ENCODE measurements at regions not wholly inside any gene's neighbourhood (a gene's known extent, or its start where the extent isn't known, plus 50 kb on each side); places are given as distances from the start of the nearest gene placed in this dataset.

DNA sequence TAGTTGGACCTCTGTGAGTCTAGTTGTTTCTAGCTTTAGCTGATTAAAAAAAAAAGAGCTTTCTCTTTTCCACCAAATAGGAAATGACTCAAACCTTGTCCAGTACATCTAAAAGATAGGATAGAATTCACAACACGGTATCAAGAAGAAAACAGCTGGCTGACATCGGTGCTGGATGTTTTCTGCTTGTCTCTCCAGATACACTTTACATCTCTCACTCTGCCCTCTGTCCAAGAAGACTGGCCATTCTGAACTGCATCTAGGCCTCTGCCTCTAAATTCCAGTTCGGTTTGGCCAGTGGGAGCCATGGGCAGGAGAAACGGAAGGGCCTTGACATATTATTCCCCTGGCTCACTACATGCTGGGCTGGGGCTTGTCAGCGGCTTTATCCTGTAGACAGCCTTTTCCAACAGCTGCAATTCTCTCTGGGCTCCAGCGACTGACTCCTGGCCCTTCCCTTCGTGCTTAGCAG lies 57.3 kb upstream of the SHISA3 start:
- Mint-ChIP-seq H3K4me3 (no peak overlapping the region), H3K27ac (no peak overlapping the region), H3K4me1 (peaks cover 43% of the 10 kb centered on the region), H3K36me3 (no peaks in the 10 kb centered on the region), H3K27me3 (ENCODE audit: low read depth) (no peaks in the 10 kb centered on the region; the same call in 1 of the 2 replicates), H3K9me3 (no peaks in the 10 kb centered on the region)
- ATAC-seq, result peak; percentile 86
- POLR2A ChIA-PET, result interaction anchor here (1.0 kb wide), 1 partner anchor 88 kb away, joined by 4 read pairs; no protein-coding TSS in a partner anchor
- CTCF ChIA-PET, result interaction anchor here (1.0 to 1.6 kb wide), 4 partner anchors 9 to 180 kb away, joined by 3 to 6 read pairs (median 4); no protein-coding TSS in a partner anchor
- TF ChIP-seq NR1H2 (CRISPR knock-in tag; IDR thresholded peaks at IDR 0.05) (no peak), ETV6 (CRISPR knock-in tag; IDR thresholded peaks at IDR 0.05) (no peak)
- DNase-seq (ENCODE audit: low spot score), result peak; percentile 24

DNA sequence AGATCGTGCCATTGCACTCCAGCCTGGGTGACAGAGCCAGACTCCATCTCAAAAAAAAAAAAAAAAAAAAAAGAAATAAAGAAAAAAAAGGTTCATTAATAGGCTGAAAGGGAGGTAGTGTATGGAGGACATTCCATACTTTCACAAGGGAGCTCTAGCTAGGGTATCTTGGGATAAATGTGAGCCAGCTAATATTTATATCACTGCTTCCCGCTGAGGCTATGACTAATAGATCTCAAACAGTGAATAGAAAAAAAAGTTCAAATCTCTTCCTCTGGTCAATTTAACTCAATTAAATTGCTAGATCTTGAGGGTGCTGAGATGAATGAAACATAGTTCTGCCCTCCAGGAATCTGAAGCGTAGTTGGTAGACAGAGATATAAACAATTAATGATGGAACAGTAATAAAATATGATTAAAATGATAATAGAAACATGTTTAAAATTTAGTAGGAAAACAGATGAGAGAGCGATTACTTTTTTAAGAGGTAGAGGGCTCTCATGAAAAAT lies 55.7 kb upstream of the SHISA3 start:
- Mint-ChIP-seq H3K4me1 (peaks cover 51% of the 10 kb centered on the region), H3K36me3 (no peaks in the 10 kb centered on the region), H3K9me3 (no peaks in the 10 kb centered on the region), H3K27me3 (ENCODE audit: low read depth) (no peaks in the 10 kb centered on the region; the same call in 1 of the 2 replicates), H3K27ac (no peak overlapping the region), H3K4me3 (no peak overlapping the region)
- ChIA-PET CTCF (interaction anchor here (0.6 to 1.1 kb wide), 4 partner anchors 62 to 527 kb away, joined by 3 read pairs; no protein-coding TSS in a partner anchor), POLR2A (no interaction called here)
- DNase-seq (ENCODE audit: low spot score), result no peak
- no peak for ATAC-seq
- TF ChIP-seq CTCF (IDR thresholded peaks at IDR 0.05) (no peak), NFYB (CRISPR knock-in tag; conservative IDR thresholded peaks at IDR 0.05; ENCODE audit: low read depth) (no peak), FOXP1 (CRISPR knock-in tag; IDR thresholded peaks at IDR 0.05; ENCODE audit: borderline replicate concordance) (no peak), PRDM15 (CRISPR knock-in tag; IDR thresholded peaks at IDR 0.05) (no peak), ATF6 (CRISPR knock-in tag; IDR thresholded peaks at IDR 0.05) (no peak), TEAD4 (CRISPR knock-in tag; IDR thresholded peaks at IDR 0.05) (no peak), ZNF317 (CRISPR knock-in tag; IDR thresholded peaks at IDR 0.05; ENCODE audit: borderline replicate concordance, low read depth) (no peak), ZNF671 (CRISPR knock-in tag; IDR thresholded peaks at IDR 0.05) (no peak), ETV6 (CRISPR knock-in tag; IDR thresholded peaks at IDR 0.05) (no peak), IRF2 (CRISPR knock-in tag; IDR thresholded peaks at IDR 0.05; ENCODE audit: borderline replicate concordance, low read depth) (no peak), JAZF1 (CRISPR knock-in tag; IDR thresholded peaks at IDR 0.05) (no peak), ZMAT4 (CRISPR knock-in tag; IDR thresholded peaks at IDR 0.05) (no peak), JUN (CRISPR knock-in tag; IDR thresholded peaks at IDR 0.05) (no peak), GABPB1 (CRISPR knock-in tag; IDR thresholded peaks at IDR 0.05) (no peak)
- TF ChIP-seq, protein P1, sequence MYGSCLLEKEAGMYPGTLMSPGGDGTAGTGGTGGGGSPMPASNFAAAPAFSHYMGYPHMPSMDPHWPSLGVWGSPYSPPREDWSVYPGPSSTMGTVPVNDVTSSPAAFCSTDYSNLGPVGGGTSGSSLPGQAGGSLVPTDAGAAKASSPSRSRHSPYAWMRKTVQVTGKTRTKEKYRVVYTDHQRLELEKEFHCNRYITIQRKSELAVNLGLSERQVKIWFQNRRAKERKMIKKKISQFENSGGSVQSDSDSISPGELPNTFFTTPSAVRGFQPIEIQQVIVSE (CRISPR knock-in tag; IDR thresholded peaks at IDR 0.05; ENCODE audit: borderline replicate concordance), result no peak
- TF ChIP-seq, protein P2, sequence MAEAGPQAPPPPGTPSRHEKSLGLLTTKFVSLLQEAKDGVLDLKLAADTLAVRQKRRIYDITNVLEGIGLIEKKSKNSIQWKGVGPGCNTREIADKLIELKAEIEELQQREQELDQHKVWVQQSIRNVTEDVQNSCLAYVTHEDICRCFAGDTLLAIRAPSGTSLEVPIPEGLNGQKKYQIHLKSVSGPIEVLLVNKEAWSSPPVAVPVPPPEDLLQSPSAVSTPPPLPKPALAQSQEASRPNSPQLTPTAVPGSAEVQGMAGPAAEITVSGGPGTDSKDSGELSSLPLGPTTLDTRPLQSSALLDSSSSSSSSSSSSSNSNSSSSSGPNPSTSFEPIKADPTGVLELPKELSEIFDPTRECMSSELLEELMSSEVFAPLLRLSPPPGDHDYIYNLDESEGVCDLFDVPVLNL (CRISPR knock-in tag; IDR thresholded peaks at IDR 0.05; ENCODE audit: borderline replicate concordance, low read depth), result no peak

Data from WTC11 (cell line).